ENCODE measurements at regions not wholly inside any gene's neighbourhood (a gene's known extent, or its start where the extent isn't known, plus 50 kb on each side); places are given as distances from the start of the nearest gene placed in this dataset.

GRCh38 chrX:8067754-8068462 lies 103.2 kb downstream of the VCX2 start:
- Histone ChIP-seq H3K27ac (ENCODE audit: low read depth, low read length) (no peak overlapping the region), H3K4me1 (ENCODE audit: insufficient read depth, low read length) (no peaks in the 10 kb centered on the region), H3K79me2 (ENCODE audit: insufficient read depth, low read length) (no peaks in the 10 kb centered on the region), H4K20me1 (ENCODE audit: insufficient read depth, low read length) (no peaks in the 10 kb centered on the region), H3K36me3 (ENCODE audit: insufficient read depth, low read length) (no peaks in the 10 kb centered on the region), H3K4me2 (ENCODE audit: low read length) (no peak overlapping the region), H3K9me3 (ENCODE audit: insufficient read depth, low read depth, low read length) (no peaks in the 10 kb centered on the region), H3K4me3 (ENCODE audit: insufficient read depth, low read depth, low read length) (no peak overlapping the region), H2AFZ (ENCODE audit: low read depth, low read length) (no peak overlapping the region), H3K27me3 (ENCODE audit: insufficient read depth, low read length) (no peaks in the 10 kb centered on the region), H3K9ac (ENCODE audit: low read length) (no peak overlapping the region)
- no peaks in the 10 kb centered on the region for H3K36me3 Mint-ChIP-seq (ENCODE audit: low read depth, unreplicated experiment)
- H3K4me3 Mint-ChIP-seq (ENCODE audit: unreplicated experiment) = no peak overlapping the region
- no peak overlapping the region for H3K27ac Mint-ChIP-seq (ENCODE audit: unreplicated experiment)
- no peak for FAIRE-seq
- peak; percentile 76 for DNase-seq (ENCODE audit: low read depth)
- H3K27me3 Mint-ChIP-seq (ENCODE audit: low read depth, unreplicated experiment) = no peaks in the 10 kb centered on the region
- H3K9me3 Mint-ChIP-seq (ENCODE audit: unreplicated experiment) = no peaks in the 10 kb centered on the region
- no peak for TF ChIP-seq CTCF (IDR thresholded peaks at IDR 0.05; ENCODE audit: insufficient read depth, low read depth, low read length)
- no peaks in the 10 kb centered on the region for H3K4me1 Mint-ChIP-seq (ENCODE audit: low read depth, unreplicated experiment)

DNA sequence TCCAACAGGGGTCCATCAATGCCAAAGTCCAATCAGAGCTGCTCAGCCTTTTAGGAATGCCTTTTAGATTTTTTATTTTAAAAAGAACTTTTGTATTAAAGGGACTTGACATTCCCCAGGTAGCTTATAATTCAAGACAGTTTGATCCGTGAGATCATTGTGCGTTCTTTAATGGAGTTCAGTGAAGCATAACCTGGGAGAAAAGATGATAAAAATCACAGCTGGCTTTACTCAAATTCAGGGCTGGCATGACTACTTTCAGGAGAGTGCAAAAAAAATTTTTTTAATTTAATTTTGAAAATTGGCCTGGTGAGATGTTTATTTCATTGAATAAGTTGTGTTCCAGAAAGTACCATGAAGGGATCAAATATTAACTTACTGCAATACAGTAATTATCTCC lies 118.2 kb downstream of the VCX2 start:
- no peak overlapping the region for H3K4me3 Mint-ChIP-seq (ENCODE audit: unreplicated experiment)
- no peaks in the 10 kb centered on the region for H3K9me3 Mint-ChIP-seq (ENCODE audit: unreplicated experiment)
- DNase-seq (ENCODE audit: low read depth) (no peak), FAIRE-seq (no peak)
- no peaks in the 10 kb centered on the region for H3K4me1 ChIP-seq (ENCODE audit: insufficient read depth, low read length)
- no peaks in the 10 kb centered on the region for H3K4me1 Mint-ChIP-seq (ENCODE audit: low read depth, unreplicated experiment)
- no peak overlapping the region for H3K4me3 ChIP-seq (ENCODE audit: insufficient read depth, low read depth, low read length)
- H4K20me1 ChIP-seq (ENCODE audit: insufficient read depth, low read length) = no peaks in the 10 kb centered on the region
- H3K9ac ChIP-seq (ENCODE audit: low read length) = no peak overlapping the region
- H3K4me2 ChIP-seq (ENCODE audit: low read length) = no peak overlapping the region
- no peaks in the 10 kb centered on the region for H3K36me3 Mint-ChIP-seq (ENCODE audit: low read depth, unreplicated experiment)
- H3K9me3 ChIP-seq (ENCODE audit: insufficient read depth, low read depth, low read length) = no peaks in the 10 kb centered on the region
- no peaks in the 10 kb centered on the region for H3K27me3 ChIP-seq (ENCODE audit: insufficient read depth, low read length)
- no peaks in the 10 kb centered on the region for H3K27me3 Mint-ChIP-seq (ENCODE audit: low read depth, unreplicated experiment)
- H3K36me3 ChIP-seq (ENCODE audit: insufficient read depth, low read length) = no peaks in the 10 kb centered on the region
- no peak overlapping the region for H3K27ac Mint-ChIP-seq (ENCODE audit: unreplicated experiment)
- H3K27ac ChIP-seq (ENCODE audit: low read depth, low read length) = no peak overlapping the region
- no peaks in the 10 kb centered on the region for H3K79me2 ChIP-seq (ENCODE audit: insufficient read depth, low read length)
- TF ChIP-seq EZH2 (IDR thresholded peaks at IDR 0.05; ENCODE audit: insufficient read depth, low read length) (no peak), CTCF (IDR thresholded peaks at IDR 0.05; ENCODE audit: insufficient read depth, low read depth, low read length) (no peak)
- no peak overlapping the region for H2AFZ ChIP-seq (ENCODE audit: low read depth, low read length)

DNA sequence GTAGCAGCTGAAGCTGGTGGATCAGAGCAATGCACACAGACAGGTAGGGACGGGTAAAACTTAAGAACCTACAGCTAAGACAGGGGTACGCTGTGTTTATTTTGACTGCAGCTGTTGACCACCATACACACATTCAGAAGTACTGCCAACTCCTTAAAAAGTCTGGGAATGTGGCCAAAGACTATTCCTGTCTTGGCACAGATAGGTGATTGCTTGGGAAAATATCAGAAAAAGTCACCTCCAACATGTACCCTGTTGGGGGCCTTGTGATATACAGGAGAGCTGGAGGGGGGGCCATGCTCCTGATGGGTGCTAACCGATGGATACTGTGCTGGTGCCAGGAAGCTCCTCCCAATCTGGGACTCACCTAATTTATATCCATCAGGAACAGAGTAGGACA lies 121.2 kb downstream of the VCX2 start:
- no peak overlapping the region for H3K27ac ChIP-seq (ENCODE audit: low read depth, low read length)
- no peak overlapping the region for H3K4me3 ChIP-seq (ENCODE audit: insufficient read depth, low read depth, low read length)
- no peak overlapping the region for H3K4me2 ChIP-seq (ENCODE audit: low read length)
- no peaks in the 10 kb centered on the region for H4K20me1 ChIP-seq (ENCODE audit: insufficient read depth, low read length)
- H3K27ac Mint-ChIP-seq (ENCODE audit: unreplicated experiment) = no peak overlapping the region
- peak; percentile 53 for DNase-seq (ENCODE audit: low read depth)
- H3K4me1 Mint-ChIP-seq (ENCODE audit: low read depth, unreplicated experiment) = no peaks in the 10 kb centered on the region
- no peak for FAIRE-seq
- no peaks in the 10 kb centered on the region for H3K27me3 ChIP-seq (ENCODE audit: insufficient read depth, low read length)
- H3K4me3 Mint-ChIP-seq (ENCODE audit: unreplicated experiment) = no peak overlapping the region
- no peaks in the 10 kb centered on the region for H3K79me2 ChIP-seq (ENCODE audit: insufficient read depth, low read length)
- H3K27me3 Mint-ChIP-seq (ENCODE audit: low read depth, unreplicated experiment) = no peaks in the 10 kb centered on the region
- H3K9ac ChIP-seq (ENCODE audit: low read length) = no peak overlapping the region
- H3K9me3 Mint-ChIP-seq (ENCODE audit: unreplicated experiment) = no peaks in the 10 kb centered on the region
- no peaks in the 10 kb centered on the region for H3K36me3 Mint-ChIP-seq (ENCODE audit: low read depth, unreplicated experiment)
- no peak for TF ChIP-seq EZH2 (IDR thresholded peaks at IDR 0.05; ENCODE audit: insufficient read depth, low read length)
- no peak for TF ChIP-seq CTCF (IDR thresholded peaks at IDR 0.05; ENCODE audit: insufficient read depth, low read depth, low read length)
- no peaks in the 10 kb centered on the region for H3K9me3 ChIP-seq (ENCODE audit: insufficient read depth, low read depth, low read length)
- no peaks in the 10 kb centered on the region for H3K4me1 ChIP-seq (ENCODE audit: insufficient read depth, low read length)
- no peak overlapping the region for H2AFZ ChIP-seq (ENCODE audit: low read depth, low read length)
- H3K36me3 ChIP-seq (ENCODE audit: insufficient read depth, low read length) = no peaks in the 10 kb centered on the region

Measured in astrocyte (in vitro differentiated cells and primary cell).